OCI-LY3 (cell line): ENCODE measurements at regions not wholly inside any gene's neighbourhood (a gene's known extent, or its start where the extent isn't known, plus 50 kb on each side); places are given as distances from the start of the nearest gene placed in this dataset.

Experiments
- CTCF ChIP-seq: fragments of 200-600, 300-600 bp; sonication (generic); IDR thresholded peaks from 2 replicates; pipeline ENCODE4 v1.5.1; 2014; ENCODE audit warnings: antibody characterized with exemption, low read length, low read depth
- EZH2phosphoT487 ChIP-seq: fragments of 200-600 bp; shearing (Covaris generic); IDR thresholded peaks from 2 replicates; pipeline ENCODE4 v1.6.1; 2018; ENCODE audit warnings: antibody characterized with exemption, mixed run types, low read depth

- TF ChIP-seq CTCF (no peak), EZH2phosphoT487 (no peak)
Observed at GRCh38 chr3:159339131-159339530, 537.3 kb downstream of the MFSD1 start.
